ENCODE measurements at regions not wholly inside any gene's neighbourhood (a gene's known extent, or its start where the extent isn't known, plus 50 kb on each side); places are given as distances from the start of the nearest gene placed in this dataset.
"Not testable (repeated sequence)": the region's sequence is repeated elsewhere in the genome, so short reads cannot be mapped to it uniquely, and the experiment has no call there.

GRCh38 chr2:57417007-57417406 lies 629.6 kb upstream of the VRK2 start:
- Histone ChIP-seq H2BK12ac (ENCODE audit: low read length) (no peak overlapping the region), H3K4me1 (ENCODE audit: control insufficient read depth in 1 of 2, insufficient read depth in 2 of 2, low read length in 2 of 2) (no peaks in the 10 kb centered on the region), H3K36me3 (ENCODE audit: control insufficient read depth in 1 of 2, insufficient read depth in 2 of 2, low read length in 2 of 2) (no peaks in the 10 kb centered on the region), H3K79me1 (ENCODE audit: low read length) (no peaks in the 10 kb centered on the region), H2BK5ac (ENCODE audit: low read depth, low read length, poor library complexity) (no peak overlapping the region), H3K27me3 (ENCODE audit: insufficient read depth, low read length) (no peaks in the 10 kb centered on the region), H2AK5ac (ENCODE audit: low read length) (no peak overlapping the region), H2BK120ac (ENCODE audit: insufficient read depth, low read length, poor library complexity) (no peak overlapping the region), H4K91ac (ENCODE audit: low read depth, low read length) (no peak overlapping the region), H3K79me2 (ENCODE audit: control insufficient read depth, insufficient read depth, low read length, poor library complexity) (no peaks in the 10 kb centered on the region), H3K14ac (ENCODE audit: low read length) (no peak overlapping the region), H3K4me3 (ENCODE audit: low read depth, low read length) (no peak overlapping the region), H3K23ac (ENCODE audit: low read length) (no peak overlapping the region), H3K27ac (ENCODE audit: low read depth, low read length) (no peak overlapping the region), H4K8ac (ENCODE audit: low read depth, low read length) (no peak overlapping the region), H4K12ac (ENCODE audit: low read depth, low read length) (no peak overlapping the region), H3K9ac (ENCODE audit: low read length) (no peak overlapping the region), H2AFZ (ENCODE audit: insufficient read depth, low read length, poor library complexity) (no peak overlapping the region), H3K18ac (ENCODE audit: low read length) (no peak overlapping the region), H3K4ac (ENCODE audit: low read depth, low read length) (no peak overlapping the region), H3K9me3 (ENCODE audit: insufficient read depth, low read depth, low read length) (no peaks in the 10 kb centered on the region), H3K4me2 (ENCODE audit: low read length) (no peak overlapping the region)
- no peak for DNase-seq
- no CpG with 5 or more reads among the region's 4 CpGs for WGBS (ENCODE audit: extremely low coverage, insufficient coverage, insufficient read length)

DNA sequence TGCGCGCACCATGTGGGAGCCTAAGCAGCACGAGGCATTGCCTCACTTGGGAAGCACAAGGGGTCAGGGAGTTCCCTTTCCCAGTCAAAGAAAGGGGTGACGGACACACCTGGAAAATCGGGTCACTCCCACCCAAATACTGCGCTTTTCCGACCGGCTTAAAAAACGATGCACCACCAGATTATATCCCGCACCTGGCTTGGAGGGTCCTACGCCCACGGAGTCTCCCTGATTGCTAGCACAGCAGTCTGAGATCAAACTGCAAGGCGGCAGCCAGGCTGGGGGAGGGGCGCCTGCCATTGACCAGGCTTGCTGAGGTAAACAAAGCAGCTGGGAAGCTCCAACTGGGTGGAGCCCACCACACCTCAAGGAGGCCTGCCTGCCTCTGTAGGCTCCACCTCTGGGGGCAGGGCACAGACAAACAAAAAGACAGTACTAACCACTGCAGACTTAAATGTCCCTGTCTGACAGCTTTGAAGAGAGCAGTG lies 627.7 kb upstream of the VRK2 start:
- not testable (repeated sequence) for H2AK5ac ChIP-seq (ENCODE audit: low read length); H3K4me1 ChIP-seq (ENCODE audit: control insufficient read depth in 1 of 2, insufficient read depth in 2 of 2, low read length in 2 of 2); H3K9me3 ChIP-seq (ENCODE audit: insufficient read depth, low read depth, low read length); H3K18ac ChIP-seq (ENCODE audit: low read length); H3K4me3 ChIP-seq (ENCODE audit: low read depth, low read length); H3K4me2 ChIP-seq (ENCODE audit: low read length); H3K27me3 ChIP-seq (ENCODE audit: insufficient read depth, low read length); H3K14ac ChIP-seq (ENCODE audit: low read length); H4K8ac ChIP-seq (ENCODE audit: low read depth, low read length); H3K9ac ChIP-seq (ENCODE audit: low read length); DNase-seq; H2BK12ac ChIP-seq (ENCODE audit: low read length); H2AFZ ChIP-seq (ENCODE audit: insufficient read depth, low read length, poor library complexity); H3K27ac ChIP-seq (ENCODE audit: low read depth, low read length); H2BK120ac ChIP-seq (ENCODE audit: insufficient read depth, low read length, poor library complexity); H2BK5ac ChIP-seq (ENCODE audit: low read depth, low read length, poor library complexity); H3K23ac ChIP-seq (ENCODE audit: low read length); H4K91ac ChIP-seq (ENCODE audit: low read depth, low read length); H3K79me1 ChIP-seq (ENCODE audit: low read length); H3K4ac ChIP-seq (ENCODE audit: low read depth, low read length); H3K36me3 ChIP-seq (ENCODE audit: control insufficient read depth in 1 of 2, insufficient read depth in 2 of 2, low read length in 2 of 2); H3K79me2 ChIP-seq (ENCODE audit: control insufficient read depth, insufficient read depth, low read length, poor library complexity); H4K12ac ChIP-seq (ENCODE audit: low read depth, low read length)
- no CpG with 5 or more reads among the region's 14 CpGs for WGBS (ENCODE audit: extremely low coverage, insufficient coverage, insufficient read length)

DNA sequence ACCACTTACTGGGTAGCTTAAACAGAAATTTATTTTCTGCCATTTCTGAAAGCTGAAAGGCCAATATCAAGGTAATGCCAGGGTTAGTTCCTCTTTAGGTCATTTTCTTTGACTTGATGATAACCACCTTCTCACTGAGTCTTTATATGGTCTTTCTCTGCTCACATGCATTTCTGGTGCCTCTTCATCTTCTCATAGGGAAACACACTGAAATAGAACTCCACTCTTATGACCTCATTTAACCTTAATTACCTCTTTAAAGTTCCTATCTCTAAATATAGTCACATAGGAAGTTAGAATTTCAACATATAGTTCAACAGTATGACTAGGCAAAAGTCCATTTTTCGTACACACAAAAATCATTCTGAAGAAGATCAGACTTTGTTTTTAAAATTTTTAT lies 616.8 kb upstream of the VRK2 start:
- H3K79me1 ChIP-seq (ENCODE audit: low read length) = no peaks in the 10 kb centered on the region
- H3K36me3 ChIP-seq (ENCODE audit: control insufficient read depth in 1 of 2, insufficient read depth in 2 of 2, low read length in 2 of 2) = no peaks in the 10 kb centered on the region
- no CpG with 5 or more reads among the region's 1 CpG for WGBS (ENCODE audit: extremely low coverage, insufficient coverage, insufficient read length)
- H3K18ac ChIP-seq (ENCODE audit: low read length) = no peak overlapping the region
- H3K4me1 ChIP-seq (ENCODE audit: control insufficient read depth in 1 of 2, insufficient read depth in 2 of 2, low read length in 2 of 2) = no peaks in the 10 kb centered on the region
- no peaks in the 10 kb centered on the region for H3K9me3 ChIP-seq (ENCODE audit: insufficient read depth, low read depth, low read length)
- H3K27me3 ChIP-seq (ENCODE audit: insufficient read depth, low read length) = no peaks in the 10 kb centered on the region
- no peak overlapping the region for H3K23ac ChIP-seq (ENCODE audit: low read length)
- no peak overlapping the region for H3K4me2 ChIP-seq (ENCODE audit: low read length)
- no peak overlapping the region for H3K4me3 ChIP-seq (ENCODE audit: low read depth, low read length)
- H2AK5ac ChIP-seq (ENCODE audit: low read length) = no peak overlapping the region
- no peak overlapping the region for H2BK5ac ChIP-seq (ENCODE audit: low read depth, low read length, poor library complexity)
- no peak overlapping the region for H4K91ac ChIP-seq (ENCODE audit: low read depth, low read length)
- H3K4ac ChIP-seq (ENCODE audit: low read depth, low read length) = no peak overlapping the region
- H3K9ac ChIP-seq (ENCODE audit: low read length) = no peak overlapping the region
- no peak overlapping the region for H4K8ac ChIP-seq (ENCODE audit: low read depth, low read length)
- no peak overlapping the region for H3K27ac ChIP-seq (ENCODE audit: low read depth, low read length)
- H3K79me2 ChIP-seq (ENCODE audit: control insufficient read depth, insufficient read depth, low read length, poor library complexity) = no peaks in the 10 kb centered on the region
- H3K14ac ChIP-seq (ENCODE audit: low read length) = no peak overlapping the region
- no peak overlapping the region for H2AFZ ChIP-seq (ENCODE audit: insufficient read depth, low read length, poor library complexity)
- no peak overlapping the region for H2BK120ac ChIP-seq (ENCODE audit: insufficient read depth, low read length, poor library complexity)
- H4K12ac ChIP-seq (ENCODE audit: low read depth, low read length) = no peak overlapping the region
- no peak for DNase-seq
- H2BK12ac ChIP-seq (ENCODE audit: low read length) = no peak overlapping the region

GRCh38 chr2:57432528-57432927 lies 614.1 kb upstream of the VRK2 start:
- H3K9ac ChIP-seq (ENCODE audit: low read length) = no peak overlapping the region
- H3K4me3 ChIP-seq (ENCODE audit: low read depth, low read length) = no peak overlapping the region
- no peak overlapping the region for H2AFZ ChIP-seq (ENCODE audit: insufficient read depth, low read length, poor library complexity)
- no peak overlapping the region for H2BK120ac ChIP-seq (ENCODE audit: insufficient read depth, low read length, poor library complexity)
- H3K18ac ChIP-seq (ENCODE audit: low read length) = no peak overlapping the region
- no peak overlapping the region for H2AK5ac ChIP-seq (ENCODE audit: low read length)
- no peak overlapping the region for H4K91ac ChIP-seq (ENCODE audit: low read depth, low read length)
- no peaks in the 10 kb centered on the region for H3K27me3 ChIP-seq (ENCODE audit: insufficient read depth, low read length)
- no peak overlapping the region for H3K14ac ChIP-seq (ENCODE audit: low read length)
- no peak overlapping the region for H3K23ac ChIP-seq (ENCODE audit: low read length)
- H3K79me1 ChIP-seq (ENCODE audit: low read length) = no peaks in the 10 kb centered on the region
- H3K4me1 ChIP-seq (ENCODE audit: control insufficient read depth in 1 of 2, insufficient read depth in 2 of 2, low read length in 2 of 2) = no peaks in the 10 kb centered on the region
- H3K9me3 ChIP-seq (ENCODE audit: insufficient read depth, low read depth, low read length) = no peaks in the 10 kb centered on the region
- no peak overlapping the region for H4K12ac ChIP-seq (ENCODE audit: low read depth, low read length)
- WGBS (ENCODE audit: extremely low coverage, insufficient coverage, insufficient read length) = no CpG with 5 or more reads among the region's 1 CpG
- H2BK5ac ChIP-seq (ENCODE audit: low read depth, low read length, poor library complexity) = no peak overlapping the region
- no peak overlapping the region for H3K4ac ChIP-seq (ENCODE audit: low read depth, low read length)
- no peak for DNase-seq
- no peak overlapping the region for H4K8ac ChIP-seq (ENCODE audit: low read depth, low read length)
- no peaks in the 10 kb centered on the region for H3K36me3 ChIP-seq (ENCODE audit: control insufficient read depth in 1 of 2, insufficient read depth in 2 of 2, low read length in 2 of 2)
- no peaks in the 10 kb centered on the region for H3K79me2 ChIP-seq (ENCODE audit: control insufficient read depth, insufficient read depth, low read length, poor library complexity)
- no peak overlapping the region for H2BK12ac ChIP-seq (ENCODE audit: low read length)
- H3K27ac ChIP-seq (ENCODE audit: low read depth, low read length) = no peak overlapping the region
- H3K4me2 ChIP-seq (ENCODE audit: low read length) = no peak overlapping the region
